GM12892 (cell line): ENCODE measurements at regions not wholly inside any gene's neighbourhood (a gene's known extent, or its start where the extent isn't known, plus 50 kb on each side); places are given as distances from the start of the nearest gene placed in this dataset.

Source experiments
- POLR2A ChIP-seq: IDR thresholded peaks from 2 replicates; pipeline ENCODE4 v1.6.1; 2011; ENCODE audit warnings: low read depth, low read length, control low read depth
- POLR2AphosphoS5 ChIP-seq: IDR thresholded peaks from 2 replicates; pipeline ENCODE4 v1.6.1; 2011; ENCODE audit warnings: low read depth, low read length, control low read depth
- TAF1 ChIP-seq: IDR thresholded peaks from 2 replicates; pipeline ENCODE4 v1.6.1; 2011; ENCODE audit warnings: low read depth, mild to moderate bottlenecking, control low read depth, low read length, borderline replicate concordance

DNA sequence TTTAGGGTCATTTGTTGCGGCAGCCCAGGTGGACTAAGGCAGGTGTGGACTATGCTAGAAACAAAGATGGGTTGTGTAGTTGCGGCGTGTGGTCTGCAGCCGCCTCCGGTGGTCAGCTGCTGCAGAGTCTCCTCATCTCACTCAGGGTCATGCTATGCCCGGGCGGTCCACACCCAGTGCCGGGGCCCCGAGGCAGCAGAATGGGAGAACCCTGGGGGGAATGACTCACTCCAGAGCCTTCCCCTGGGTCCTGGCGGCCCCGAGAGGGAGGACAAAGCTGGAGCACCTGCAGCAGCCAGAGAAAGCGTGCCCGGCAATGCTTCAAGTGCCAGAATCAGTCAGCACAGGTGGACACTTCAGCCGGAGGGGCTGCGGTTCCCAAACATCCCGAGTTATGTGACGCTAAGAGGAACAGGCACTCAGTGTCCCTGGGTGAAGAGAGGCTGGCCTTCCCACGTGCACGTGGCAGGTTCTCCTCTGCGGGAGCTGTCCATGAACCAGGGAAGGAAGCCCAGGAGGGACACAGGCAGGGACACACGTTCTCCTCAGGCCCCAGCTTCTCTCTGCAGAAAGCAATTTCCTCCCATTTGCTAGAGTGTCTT is 289.6 kb upstream of the B3GAT1 start:
- TF ChIP-seq POLR2AphosphoS5 (no peak), POLR2A (no peak), TAF1 (no peak)
